ENCODE measurements at regions not wholly inside any gene's neighbourhood (a gene's known extent, or its start where the extent isn't known, plus 50 kb on each side); places are given as distances from the start of the nearest gene placed in this dataset.
A peak's percentile ranks its signal among the peaks of the same experiment; 100 is the strongest.
"Not testable (repeated sequence)": the region's sequence is repeated elsewhere in the genome, so short reads cannot be mapped to it uniquely, and the experiment has no call there.

GRCh38 chr4:138775890-138776289 is 239.7 kb upstream of the NOCT start:
- ATAC-seq (peak; percentile 25), DNase-seq (no peak)
- Histone ChIP-seq H3K4me3 (no peak overlapping the region), H3K36me3 (no peaks in the 10 kb centered on the region), H3K9me3 (peaks cover 0 to 4% of the 10 kb centered on the region in 2 donors), H3K4me1 (no peaks in the 10 kb centered on the region), H3K27ac (no peak overlapping the region), H3K27me3 (no peaks in the 10 kb centered on the region)
- no peak for TF ChIP-seq CTCF (IDR thresholded peaks at IDR 0.05)
- intact Hi-C loops (cut with DNase I) = no loop called here

- DNase-seq (no peak), ATAC-seq (no peak)
- H3K27me3 ChIP-seq = no peaks in the 10 kb centered on the region
- H3K27ac ChIP-seq = no peak overlapping the region
- no peaks in the 10 kb centered on the region for H3K36me3 ChIP-seq
- no peaks in the 10 kb centered on the region for H3K4me1 ChIP-seq
- TF ChIP-seq CTCF (IDR thresholded peaks at IDR 0.05) = no peak
- H3K4me3 ChIP-seq = no peak overlapping the region
- H3K9me3 ChIP-seq = peaks cover 0 to 3% of the 10 kb centered on the region in 2 donors
- intact Hi-C loops (cut with DNase I) = no loop called here
Measured at GRCh38 chr4:138775489-138775888, 240.1 kb upstream of the NOCT start.

- DNase-seq (no peak), ATAC-seq (no peak)
- no peaks in the 10 kb centered on the region for H3K9me3 ChIP-seq
- no peaks in the 10 kb centered on the region for H3K36me3 ChIP-seq
- no peaks in the 10 kb centered on the region for H3K27me3 ChIP-seq
- no peak overlapping the region for H3K4me3 ChIP-seq
- intact Hi-C loops (cut with DNase I) = no loop called here
- no peak for TF ChIP-seq CTCF (IDR thresholded peaks at IDR 0.05)
- H3K27ac ChIP-seq = no peak overlapping the region
- no peaks in the 10 kb centered on the region for H3K4me1 ChIP-seq
Measured at GRCh38 chr4:138774940-138775339, 240.6 kb upstream of the NOCT start.

- H3K4me3 ChIP-seq; H3K9me3 ChIP-seq; H3K4me1 ChIP-seq; H3K27me3 ChIP-seq; DNase-seq; ATAC-seq; intact Hi-C loops (cut with DNase I); H3K27ac ChIP-seq; H3K36me3 ChIP-seq: not testable (repeated sequence)
Measured at GRCh38 chr4:138774125-138774524, 241.5 kb upstream of the NOCT start.

- Histone ChIP-seq H3K27me3 (no peaks in the 10 kb centered on the region), H3K27ac (no peak overlapping the region), H3K4me1 (no peaks in the 10 kb centered on the region), H3K36me3 (no peaks in the 10 kb centered on the region), H3K4me3 (no peak overlapping the region), H3K9me3 (no peaks in the 10 kb centered on the region)
- TF ChIP-seq CTCF (IDR thresholded peaks at IDR 0.05) = no peak
- intact Hi-C loops (cut with DNase I) = no loop called here
- ATAC-seq (no peak), DNase-seq (no peak)
Measured at GRCh38 chr4:138773321-138773720, 242.3 kb upstream of the NOCT start.

- Histone ChIP-seq H3K4me3 (no peak overlapping the region), H3K9me3 (no peaks in the 10 kb centered on the region), H3K27ac (no peak overlapping the region), H3K36me3 (no peaks in the 10 kb centered on the region), H3K4me1 (no peaks in the 10 kb centered on the region), H3K27me3 (no peaks in the 10 kb centered on the region)
- DNase-seq (no peak), ATAC-seq (no peak)
- intact Hi-C loops (cut with DNase I) = no loop called here
- TF ChIP-seq CTCF (IDR thresholded peaks at IDR 0.05) = no peak
Measured at GRCh38 chr4:138772366-138772765, 243.2 kb upstream of the NOCT start.

Measured in left lung (tissue), 4 donors.